SK-N-SH treated with all-trans-retinoic acid at 6 μM for 48 hours (cell line): ENCODE measurements at regions not wholly inside any gene's neighbourhood (a gene's known extent, or its start where the extent isn't known, plus 50 kb on each side); places are given as distances from the start of the nearest gene placed in this dataset.

Experiments used
- ARNTL ChIP-seq: fragments of 450-650 bp; formaldehyde crosslinking; IDR thresholded peaks from 2 replicates; pipeline ENCODE4 v1.5.0; 2020; ENCODE audit warnings: low read depth, mild to moderate bottlenecking, moderate library complexity, borderline replicate concordance
- BACH2 ChIP-seq: fragments of 250-450 bp; sonication (Bioruptor Pico); IDR thresholded peaks from 2 replicates; pipeline ENCODE4 v1.9.0; 2021; ENCODE audit warnings: mild to moderate bottlenecking, borderline replicate concordance
- CREB5 ChIP-seq: fragments of 250-450 bp; sonication (Bioruptor Pico); IDR thresholded peaks from 2 replicates; pipeline ENCODE4 v1.5.1; 2020; ENCODE audit warnings: low read depth, mild to moderate bottlenecking, moderate library complexity
- GLIS3 ChIP-seq: fragments of 250-450 bp; sonication (Bioruptor Pico); IDR thresholded peaks from 2 replicates; pipeline ENCODE4 v1.5.0; 2020; ENCODE audit warnings: mild to moderate bottlenecking, moderate library complexity
- OSR1 ChIP-seq: fragments of 250-450 bp; sonication (Bioruptor Pico); IDR thresholded peaks from 2 replicates; pipeline ENCODE4 v1.8.0; 2022; ENCODE audit warnings: moderate library complexity, mild to moderate bottlenecking, inconsistent platforms
- PATZ1 ChIP-seq: fragments of 250-450 bp; sonication (Bioruptor Pico); IDR thresholded peaks from 2 replicates; pipeline ENCODE4 v1.8.0; 2020; ENCODE audit warnings: mild to moderate bottlenecking, moderate library complexity, borderline replicate concordance
- POU6F1 ChIP-seq: fragments of 250-450 bp; sonication (Bioruptor Pico); IDR thresholded peaks from 2 replicates; pipeline ENCODE4 v1.8.0; 2021; ENCODE audit warnings: low read depth, mild to moderate bottlenecking, moderate library complexity, borderline replicate concordance
- PPARA ChIP-seq: fragments of 250-450 bp; sonication (Bioruptor Pico); IDR thresholded peaks from 2 replicates; pipeline ENCODE4 v1.5.0; 2020; ENCODE audit warnings: mild to moderate bottlenecking, borderline replicate concordance
- SNAI2 ChIP-seq: fragments of 250-450 bp; sonication (Bioruptor Pico); IDR thresholded peaks from 2 replicates; pipeline ENCODE4 v1.5.0; 2020; ENCODE audit warnings: mild to moderate bottlenecking, moderate library complexity
- TCF4 ChIP-seq: fragments of 250-450 bp; sonication (Bioruptor Pico); IDR thresholded peaks from 2 replicates; pipeline ENCODE4 v1.8.0; 2021; ENCODE audit warnings: mild to moderate bottlenecking, moderate library complexity, borderline replicate concordance
- ZFP3 ChIP-seq: fragments of 250-450 bp; sonication (Bioruptor Pico); IDR thresholded peaks from 2 replicates; pipeline ENCODE4 v1.5.0; 2020; ENCODE audit warnings: mild to moderate bottlenecking, moderate library complexity
- ZNF565 ChIP-seq: fragments of 450-650 bp; formaldehyde crosslinking; conservative IDR thresholded peaks from 2 replicates; pipeline ENCODE4 v1.5.0; 2020; ENCODE audit warnings: low read depth, mild to moderate bottlenecking, moderate library complexity
- ZNF70 ChIP-seq: fragments of 450-650 bp; formaldehyde crosslinking; IDR thresholded peaks from 2 replicates; pipeline ENCODE4 v1.5.0; 2020; ENCODE audit warnings: mild to moderate bottlenecking, moderate library complexity
- ZNF8 ChIP-seq: fragments of 450-650 bp; formaldehyde crosslinking; IDR thresholded peaks from 2 replicates; pipeline ENCODE4 v1.5.0; 2020; ENCODE audit warnings: mild to moderate bottlenecking, moderate library complexity

- no peak for TF ChIP-seq PATZ1 (CRISPR knock-in tag)
- TF ChIP-seq ZNF70 (CRISPR knock-in tag): no peak
- no peak for TF ChIP-seq PPARA (CRISPR knock-in tag)
- no peak for TF ChIP-seq OSR1 (CRISPR knock-in tag)
- no peak for TF ChIP-seq POU6F1 (CRISPR knock-in tag)
- no peak for TF ChIP-seq TCF4 (CRISPR knock-in tag)
- TF ChIP-seq ZNF8 (CRISPR knock-in tag): no peak
- no peak for TF ChIP-seq ARNTL
- no peak for TF ChIP-seq ZNF565 (CRISPR knock-in tag)
- TF ChIP-seq ZFP3 (CRISPR knock-in tag): no peak
- no peak for TF ChIP-seq SNAI2
- no peak for TF ChIP-seq CREB5 (CRISPR knock-in tag)
- TF ChIP-seq GLIS3 (CRISPR knock-in tag): no peak
- TF ChIP-seq BACH2 (CRISPR knock-in tag): no peak
These were observed 859.9 kb upstream of the ATXN7L3B start for GRCh38 chr12:73677520-73678291.
